ENCODE measurements at regions not wholly inside any gene's neighbourhood (a gene's known extent, or its start where the extent isn't known, plus 50 kb on each side); places are given as distances from the start of the nearest gene placed in this dataset.

DNA sequence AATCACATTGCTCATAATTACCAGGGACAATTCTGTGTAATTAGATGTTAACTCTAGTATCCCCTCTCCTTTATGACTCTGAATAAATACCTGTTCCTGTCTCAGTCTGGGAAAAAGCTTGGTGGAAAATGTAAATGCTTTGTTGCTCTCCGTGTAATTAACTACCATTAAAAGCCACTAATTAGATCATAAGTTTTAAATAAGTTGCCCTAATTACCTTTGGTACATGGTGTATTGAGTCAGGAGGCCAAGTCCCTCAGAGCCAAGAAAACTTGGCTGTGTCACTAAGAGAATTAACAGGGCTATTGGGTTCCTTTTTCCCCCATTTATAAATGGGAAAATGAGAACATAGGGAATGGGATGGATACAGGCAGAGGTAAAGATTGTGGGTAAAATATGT is 617.6 kb downstream of the TLR4 start:
- TF ChIP-seq, protein P1, sequence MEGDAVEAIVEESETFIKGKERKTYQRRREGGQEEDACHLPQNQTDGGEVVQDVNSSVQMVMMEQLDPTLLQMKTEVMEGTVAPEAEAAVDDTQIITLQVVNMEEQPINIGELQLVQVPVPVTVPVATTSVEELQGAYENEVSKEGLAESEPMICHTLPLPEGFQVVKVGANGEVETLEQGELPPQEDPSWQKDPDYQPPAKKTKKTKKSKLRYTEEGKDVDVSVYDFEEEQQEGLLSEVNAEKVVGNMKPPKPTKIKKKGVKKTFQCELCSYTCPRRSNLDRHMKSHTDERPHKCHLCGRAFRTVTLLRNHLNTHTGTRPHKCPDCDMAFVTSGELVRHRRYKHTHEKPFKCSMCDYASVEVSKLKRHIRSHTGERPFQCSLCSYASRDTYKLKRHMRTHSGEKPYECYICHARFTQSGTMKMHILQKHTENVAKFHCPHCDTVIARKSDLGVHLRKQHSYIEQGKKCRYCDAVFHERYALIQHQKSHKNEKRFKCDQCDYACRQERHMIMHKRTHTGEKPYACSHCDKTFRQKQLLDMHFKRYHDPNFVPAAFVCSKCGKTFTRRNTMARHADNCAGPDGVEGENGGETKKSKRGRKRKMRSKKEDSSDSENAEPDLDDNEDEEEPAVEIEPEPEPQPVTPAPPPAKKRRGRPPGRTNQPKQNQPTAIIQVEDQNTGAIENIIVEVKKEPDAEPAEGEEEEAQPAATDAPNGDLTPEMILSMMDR (IDR thresholded peaks at IDR 0.05) = no peak
- TF ChIP-seq EZH2phosphoT487 (IDR thresholded peaks at IDR 0.05) = no peak
